ENCODE measurements at regions not wholly inside any gene's neighbourhood (a gene's known extent, or its start where the extent isn't known, plus 50 kb on each side); places are given as distances from the start of the nearest gene placed in this dataset.

DNA sequence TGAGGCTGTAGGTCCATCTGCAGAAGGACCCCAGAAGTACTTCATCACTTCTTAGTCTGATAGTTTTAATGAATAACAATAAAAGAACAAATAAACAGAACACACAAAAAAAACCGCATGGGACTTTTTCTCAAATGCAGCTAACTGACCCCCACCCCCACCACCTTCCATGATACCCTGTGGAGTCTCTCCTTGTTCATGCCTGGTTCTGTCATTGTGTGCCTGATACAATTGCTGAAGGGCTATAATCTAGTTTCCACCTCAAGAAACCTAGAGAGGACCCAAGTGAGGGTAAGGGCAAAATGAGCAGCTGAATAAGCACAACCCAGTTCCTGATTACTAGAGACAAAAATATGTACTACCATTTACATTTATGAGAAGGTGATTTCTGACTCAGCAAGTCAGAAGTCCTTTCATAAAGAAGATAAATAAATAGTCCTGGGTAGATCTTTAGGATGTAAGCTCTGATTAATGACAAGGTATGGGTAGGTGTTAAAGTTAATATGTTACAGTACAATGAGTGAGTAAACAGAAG lies 155.1 kb downstream of the TMA16 start:
- H4K5ac ChIP-seq (ENCODE audit: insufficient read length, low read depth, low read length): no peak overlapping the region
- no peak overlapping the region for H3K4me3 Mint-ChIP-seq
- H4K8ac ChIP-seq (replicated peaks; ENCODE audit: insufficient read length, low read depth, low read length): no peak overlapping the region
- H2BK20ac ChIP-seq (ENCODE audit: low read depth, low read length, poor library complexity, severe bottlenecking): no peak overlapping the region
- H3K56ac ChIP-seq (ENCODE audit: insufficient read length, low read depth, low read length): no peak overlapping the region
- H3K27me3 Mint-ChIP-seq (ENCODE audit: low read depth): no peaks in the 10 kb centered on the region
- H2AK5ac ChIP-seq (ENCODE audit: insufficient read length, low read length): no peak overlapping the region
- no peak overlapping the region for H2BK12ac ChIP-seq (ENCODE audit: insufficient read length, low read depth, low read length)
- H3K18ac ChIP-seq (ENCODE audit: insufficient read length, low read depth, low read length): no peak overlapping the region
- no peaks in the 10 kb centered on the region for H4K20me1 ChIP-seq (ENCODE audit: control insufficient read depth, insufficient read depth, insufficient read length)
- H2AFZ ChIP-seq (ENCODE audit: low read length): no peak overlapping the region
- H3K14ac ChIP-seq (ENCODE audit: insufficient read depth, low read length): no peak overlapping the region
- H3K79me1 ChIP-seq (ENCODE audit: insufficient read depth, low read depth, low read length, poor library complexity, severe bottlenecking): no peaks in the 10 kb centered on the region
- H3K9me3 Mint-ChIP-seq: peaks cover 15% of the 10 kb centered on the region in 2 experiments
- H3K36me3 Mint-ChIP-seq (ENCODE audit: insufficient read depth in 1 of 3, low read depth in 3 of 3): peaks cover 0 to 20% (median 0%) of the 10 kb centered on the region in 3 experiments; a peak in 4 of 7 replicates
- TF ChIP-seq, protein P1, sequence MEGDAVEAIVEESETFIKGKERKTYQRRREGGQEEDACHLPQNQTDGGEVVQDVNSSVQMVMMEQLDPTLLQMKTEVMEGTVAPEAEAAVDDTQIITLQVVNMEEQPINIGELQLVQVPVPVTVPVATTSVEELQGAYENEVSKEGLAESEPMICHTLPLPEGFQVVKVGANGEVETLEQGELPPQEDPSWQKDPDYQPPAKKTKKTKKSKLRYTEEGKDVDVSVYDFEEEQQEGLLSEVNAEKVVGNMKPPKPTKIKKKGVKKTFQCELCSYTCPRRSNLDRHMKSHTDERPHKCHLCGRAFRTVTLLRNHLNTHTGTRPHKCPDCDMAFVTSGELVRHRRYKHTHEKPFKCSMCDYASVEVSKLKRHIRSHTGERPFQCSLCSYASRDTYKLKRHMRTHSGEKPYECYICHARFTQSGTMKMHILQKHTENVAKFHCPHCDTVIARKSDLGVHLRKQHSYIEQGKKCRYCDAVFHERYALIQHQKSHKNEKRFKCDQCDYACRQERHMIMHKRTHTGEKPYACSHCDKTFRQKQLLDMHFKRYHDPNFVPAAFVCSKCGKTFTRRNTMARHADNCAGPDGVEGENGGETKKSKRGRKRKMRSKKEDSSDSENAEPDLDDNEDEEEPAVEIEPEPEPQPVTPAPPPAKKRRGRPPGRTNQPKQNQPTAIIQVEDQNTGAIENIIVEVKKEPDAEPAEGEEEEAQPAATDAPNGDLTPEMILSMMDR (conservative IDR thresholded peaks at IDR 0.05): no peak
- peaks cover 0 to 6% of the 10 kb centered on the region in 2 experiments for H3K4me1 Mint-ChIP-seq
- no peak overlapping the region for H2BK15ac ChIP-seq (ENCODE audit: low read depth, low read length)
- no peak overlapping the region for H2BK5ac ChIP-seq (ENCODE audit: insufficient read length, low read length)
- no peak overlapping the region for H4K91ac ChIP-seq (ENCODE audit: insufficient read length, low read depth, low read length)
- no peaks in the 10 kb centered on the region for H3K27me3 ChIP-seq (ENCODE audit: insufficient read depth, low read length)
- no peak for DNase-seq
- H3K23ac ChIP-seq (ENCODE audit: insufficient read length, low read depth, low read length): no peak overlapping the region
- no peak overlapping the region for H3K27ac ChIP-seq (ENCODE audit: insufficient read length, low read depth, low read length)
- no peak overlapping the region for H2BK120ac ChIP-seq (ENCODE audit: low read depth, low read length, poor library complexity, severe bottlenecking)
- H3K4me2 ChIP-seq (ENCODE audit: insufficient read depth, insufficient read length, low read length): no peak overlapping the region
- H3K9ac ChIP-seq (ENCODE audit: extremely low read depth, insufficient read length, low read length): no peak overlapping the region
- H3T11ph ChIP-seq (ENCODE audit: low read length): no peak overlapping the region
- H3K23me2 ChIP-seq (ENCODE audit: insufficient read length, low read depth, low read length, poor library complexity, severe bottlenecking): no peaks in the 10 kb centered on the region
- no peaks in the 10 kb centered on the region for H3K9me3 ChIP-seq (ENCODE audit: control insufficient read depth, low read depth, low read length)
- no peak overlapping the region for H3K27ac Mint-ChIP-seq
- no peaks in the 10 kb centered on the region for H3K79me2 ChIP-seq (ENCODE audit: insufficient read depth, low read length)
- H3K4me1 ChIP-seq (ENCODE audit: insufficient read depth, low read length): no peaks in the 10 kb centered on the region
- no peak overlapping the region for H3K4ac ChIP-seq (ENCODE audit: low read depth, low read length)
- WGBS (ENCODE audit: extremely low coverage, insufficient read length, low lambda C conversion rate): no CpG with 5 or more reads among the region's 1 CpG
